Stromal cell of bone marrow (primary cell): ENCODE measurements at regions not wholly inside any gene's neighbourhood (a gene's known extent, or its start where the extent isn't known, plus 50 kb on each side); places are given as distances from the start of the nearest gene placed in this dataset.

ENCODE experiments used
- DNase-seq: peaks from one replicate; pipeline ENCODE4 v3.0.0-alpha.2; 2012; ENCODE audit warnings: low read depth

DNA sequence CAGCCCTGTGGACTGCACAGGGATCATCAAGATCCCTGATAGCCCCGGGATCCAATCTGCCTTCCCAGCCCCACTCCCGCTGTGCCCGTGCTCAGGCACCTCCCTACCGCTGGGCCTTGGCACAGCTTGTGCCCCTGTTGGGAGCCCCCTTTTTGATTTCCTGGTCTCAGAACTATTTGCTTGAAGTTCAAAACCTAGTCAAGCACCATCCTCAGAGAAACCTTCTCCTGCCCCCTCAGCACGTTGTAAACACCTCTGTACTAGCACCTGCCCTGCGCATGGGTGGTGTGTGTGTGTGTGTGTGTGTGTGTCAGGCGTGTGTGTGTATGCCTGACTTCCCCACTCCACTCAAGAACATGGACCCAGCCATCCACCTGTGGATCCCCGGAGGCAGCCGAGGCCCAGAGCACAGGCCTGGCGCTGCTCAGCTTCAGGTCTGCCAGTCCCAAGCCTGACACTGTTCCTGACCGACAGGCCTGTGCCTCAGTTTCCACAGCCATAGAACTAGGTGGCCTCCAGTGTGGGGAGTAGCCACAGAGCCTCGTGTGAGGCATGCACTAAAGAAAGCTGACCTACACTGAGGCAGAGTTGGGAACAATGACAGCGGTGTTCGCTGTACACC, 65.5 kb downstream of the ADRA2C start:
- DNase-seq: no peak

DNA sequence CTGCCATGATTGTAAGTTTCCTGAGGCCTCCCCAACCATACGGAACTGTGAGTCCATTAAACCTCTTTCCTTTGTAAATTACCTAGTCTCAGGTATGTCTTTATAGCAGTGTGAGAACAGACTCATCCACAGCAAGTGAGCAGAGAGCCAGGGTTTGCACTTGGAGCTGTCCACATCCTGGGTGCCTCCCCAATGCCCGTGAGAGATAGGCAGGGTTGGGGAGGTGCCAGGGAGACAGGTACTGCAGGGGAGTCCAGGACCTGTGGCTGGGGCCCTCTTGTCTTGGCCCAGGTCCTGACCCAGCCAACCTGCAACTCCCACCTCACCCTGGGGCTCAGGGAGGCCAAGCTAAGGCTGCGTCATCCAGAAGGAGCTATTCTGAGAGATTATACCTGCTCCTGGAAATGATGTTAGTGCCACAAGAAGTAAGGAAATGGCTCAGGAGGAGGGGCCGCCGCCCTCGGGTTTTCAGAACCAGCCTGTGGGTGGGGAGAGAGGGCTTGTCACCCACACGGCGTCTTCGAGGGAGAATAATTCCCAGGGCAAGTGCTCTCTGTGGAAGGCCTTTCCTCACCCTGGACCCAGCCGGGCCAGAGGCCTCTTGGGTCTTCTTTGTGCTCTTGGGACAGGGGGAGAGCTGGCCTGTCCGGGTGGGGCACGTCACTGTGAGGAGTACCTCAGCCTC, 66.5 kb downstream of the ADRA2C start:
- no peak for DNase-seq

GRCh38 chr4:3833326-3833989, 67.3 kb downstream of the ADRA2C start:
- DNase-seq: no peak

DNA sequence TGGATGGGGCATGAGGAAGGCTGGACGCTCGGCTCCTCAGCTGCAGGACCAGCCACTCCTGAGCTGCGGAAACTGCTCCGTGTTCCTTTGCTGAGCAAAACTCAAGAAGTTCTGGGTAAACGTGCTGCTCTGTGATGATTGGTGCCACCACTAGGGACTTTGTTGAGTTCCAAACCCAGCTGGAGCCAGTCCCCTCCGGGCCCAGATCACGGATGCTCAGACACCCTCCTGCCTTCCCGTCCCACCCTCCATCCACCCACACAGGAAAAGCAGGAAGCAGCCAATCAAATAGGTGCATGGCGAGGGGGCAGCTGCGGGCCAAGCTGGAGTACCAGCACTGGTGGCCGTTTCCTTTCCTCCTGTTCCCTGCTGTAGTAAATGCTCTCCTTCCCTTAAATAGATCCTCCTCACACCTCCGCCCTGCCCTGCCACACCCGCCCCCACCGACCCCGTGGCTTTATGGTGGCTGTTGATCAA, 68.0 kb downstream of the ADRA2C start:
- DNase-seq: no peak

- DNase-seq: no peak
These were observed 68.7 kb downstream of the ADRA2C start for GRCh38 chr4:3834663-3835521.

DNA sequence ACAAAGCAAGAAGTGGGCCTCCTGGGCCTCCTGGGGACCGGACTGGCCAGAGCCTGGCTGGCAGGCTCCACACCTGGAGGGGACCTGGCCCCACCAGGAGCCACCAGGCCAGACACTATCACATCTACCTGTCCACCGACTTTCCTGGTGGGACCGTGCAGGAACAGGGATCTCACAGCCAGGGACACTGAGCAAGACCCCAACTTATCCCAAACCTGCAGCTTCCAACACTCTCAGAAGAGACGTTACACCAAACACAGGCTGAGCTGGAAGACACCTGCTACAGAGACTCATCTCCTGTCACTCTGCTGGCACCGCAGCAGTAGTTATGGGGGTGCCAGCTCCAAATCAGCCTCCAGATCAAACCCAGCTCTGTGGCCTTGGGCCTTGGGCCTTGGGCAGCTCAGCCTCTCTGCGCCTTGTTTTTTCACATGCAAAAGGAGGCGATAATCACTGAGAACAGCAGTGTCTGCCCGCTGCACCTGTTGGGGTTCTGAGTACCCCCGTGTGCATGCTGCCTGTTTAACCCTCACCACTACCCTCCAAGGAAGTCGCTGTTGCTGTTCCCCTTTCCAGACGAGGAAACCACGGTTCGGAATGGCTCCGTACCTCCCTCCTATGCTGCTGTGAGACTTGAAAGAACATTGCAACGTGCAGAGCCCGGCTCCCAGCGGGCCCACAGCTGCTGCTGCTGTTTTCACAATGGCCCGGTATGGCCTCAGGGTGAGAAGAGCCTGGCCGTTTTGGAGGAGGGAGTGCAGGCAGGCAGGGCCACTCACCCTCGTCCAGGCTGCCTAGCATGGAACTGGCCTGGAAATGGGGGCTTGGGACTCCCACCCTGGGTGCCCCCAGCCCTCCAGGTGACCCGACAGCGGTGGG, 69.6 kb downstream of the ADRA2C start:
- DNase-seq: no peak

DNA sequence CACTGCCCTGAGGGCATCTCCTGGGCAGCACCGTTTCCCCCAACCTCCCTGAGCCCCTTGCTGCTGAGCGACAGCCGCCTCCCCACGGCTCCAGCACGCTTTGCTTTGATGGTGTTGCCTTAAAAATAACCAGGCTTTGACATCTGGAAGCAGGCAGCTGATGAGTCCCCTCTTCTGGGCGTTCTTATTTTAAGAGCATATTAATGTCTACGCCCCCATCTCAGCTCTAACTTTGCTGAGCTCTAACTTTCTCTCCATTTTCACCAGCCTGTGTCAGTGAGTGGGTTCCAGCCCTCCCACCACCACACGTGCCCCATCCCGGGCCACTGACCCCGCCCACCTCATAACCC, 70.2 kb downstream of the ADRA2C start:
- no peak for DNase-seq

DNA sequence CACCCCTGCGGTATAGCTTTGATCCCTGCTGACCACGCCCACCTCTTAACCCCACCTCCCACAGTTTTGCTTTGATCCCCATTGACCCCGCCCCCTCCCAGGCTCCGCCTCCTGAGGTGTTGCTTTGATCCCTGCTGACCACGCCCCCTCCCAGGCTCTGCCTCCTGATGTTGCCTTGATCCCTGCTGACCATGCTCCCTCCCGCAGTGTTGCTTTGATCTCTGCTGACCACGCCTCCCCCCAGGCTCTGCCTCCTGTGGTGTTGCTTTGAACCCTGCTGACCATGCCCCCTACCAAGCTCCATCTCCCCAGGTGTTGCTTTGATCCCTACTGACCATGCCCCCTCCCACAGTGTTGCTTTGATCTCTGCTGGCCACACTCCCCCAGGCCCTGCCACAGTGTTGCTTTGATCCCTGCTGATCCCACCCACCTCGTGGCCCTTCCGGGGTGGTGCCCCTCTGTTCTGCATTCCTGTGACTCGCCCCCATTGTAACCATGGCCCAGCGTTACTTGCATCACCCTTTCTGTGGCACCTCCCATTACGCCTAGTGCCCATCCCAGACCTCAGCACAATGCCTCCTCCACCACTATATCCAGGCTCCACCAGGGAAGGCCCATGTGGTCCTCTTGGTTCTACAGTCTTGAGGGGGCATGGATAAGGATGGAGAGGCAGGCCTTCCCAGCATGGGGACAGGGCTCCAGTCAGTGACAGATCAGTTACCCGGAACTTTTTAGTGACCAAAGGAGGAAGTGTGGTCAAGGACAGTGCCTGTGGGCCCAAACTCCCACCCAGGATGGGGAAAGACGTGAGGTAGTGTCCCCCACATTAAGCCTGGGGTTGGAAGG, 70.8 kb downstream of the ADRA2C start:
- DNase-seq: no peak

DNA sequence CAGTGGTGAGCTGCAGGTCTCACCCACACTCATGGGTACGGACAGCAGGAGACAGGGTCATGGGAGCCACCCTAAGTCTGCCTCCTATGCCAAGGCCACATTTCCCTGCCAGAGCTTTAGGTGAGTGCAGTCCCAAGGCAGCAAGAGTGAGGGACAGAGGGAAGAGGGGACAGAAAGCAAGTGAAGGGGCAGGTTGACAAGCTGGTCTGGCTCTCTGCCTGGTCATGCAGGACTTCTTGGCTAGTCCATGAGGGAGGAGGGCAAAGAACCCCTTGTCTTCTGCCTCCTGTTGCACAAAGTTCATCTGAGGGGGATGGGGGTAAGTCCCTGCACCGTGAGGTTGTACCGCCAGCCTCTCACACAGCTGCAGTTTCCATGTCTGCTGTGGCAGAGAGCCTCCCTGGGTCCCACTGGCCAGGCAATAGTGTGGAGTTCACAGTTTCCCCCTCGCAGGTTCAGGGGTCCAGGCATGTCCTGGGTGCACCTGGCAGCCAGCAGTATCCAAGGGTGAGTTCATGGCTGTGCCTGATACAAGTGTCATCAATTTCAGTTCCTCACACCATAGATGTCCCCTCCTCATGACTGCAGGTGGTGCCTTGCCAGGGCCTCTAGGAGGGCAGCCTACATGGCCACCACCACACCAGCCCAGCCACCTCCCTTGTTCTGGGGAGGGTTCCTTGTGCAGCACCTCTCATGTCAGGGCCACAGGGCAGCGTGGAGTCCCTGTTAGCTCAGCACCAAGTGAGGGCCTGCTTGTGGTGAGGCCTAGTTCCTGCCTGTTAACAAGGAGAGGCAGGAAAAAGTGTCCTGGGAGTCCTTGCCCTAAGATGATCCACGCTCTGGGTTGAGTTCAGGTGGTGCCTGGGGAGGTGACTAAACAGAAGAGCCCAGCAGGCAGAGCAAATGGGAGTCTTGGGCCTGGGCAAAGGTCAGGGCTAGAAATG, 72.5 kb downstream of the ADRA2C start:
- no peak for DNase-seq

GRCh38 chr4:3845094-3845743, 79.0 kb downstream of the ADRA2C start:
- DNase-seq: no peak

GRCh38 chr4:3845744-3846429, 79.7 kb downstream of the ADRA2C start:
- no peak for DNase-seq

DNA sequence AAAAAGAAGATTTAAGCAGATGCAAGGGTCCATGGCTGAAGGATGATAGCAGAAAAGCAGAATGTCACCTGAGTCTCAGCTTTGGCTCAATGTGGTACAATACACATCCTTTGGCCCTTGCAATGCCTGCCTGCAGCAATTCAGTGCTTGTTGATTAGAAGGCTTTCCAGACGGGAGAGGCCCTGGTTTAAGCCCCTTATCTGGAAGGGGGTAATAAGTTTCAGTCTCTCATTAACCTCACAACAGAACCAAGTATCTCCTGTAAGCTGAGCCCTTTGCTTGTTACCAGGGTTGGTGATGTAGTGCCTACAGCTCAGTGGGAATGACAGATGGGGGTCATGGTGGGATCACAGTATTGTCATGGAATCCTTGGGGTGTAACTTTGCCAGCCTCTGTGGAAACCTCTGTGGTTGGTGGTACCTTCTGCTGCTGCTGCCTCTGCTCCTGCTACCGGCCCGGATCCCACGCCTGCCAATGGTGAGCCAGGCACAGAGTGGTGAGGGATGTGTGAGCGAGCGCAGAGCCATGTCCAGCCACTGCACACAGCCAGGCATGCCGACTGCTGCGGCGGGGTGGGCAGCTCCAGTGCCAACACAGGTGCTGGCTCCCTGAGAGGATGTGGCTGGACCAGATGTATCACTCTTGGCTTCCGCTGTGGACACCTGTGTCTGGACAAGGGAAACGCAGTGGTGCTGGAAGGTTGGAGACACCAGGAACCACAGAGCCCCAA, 81.2 kb downstream of the ADRA2C start:
- DNase-seq: no peak

DNA sequence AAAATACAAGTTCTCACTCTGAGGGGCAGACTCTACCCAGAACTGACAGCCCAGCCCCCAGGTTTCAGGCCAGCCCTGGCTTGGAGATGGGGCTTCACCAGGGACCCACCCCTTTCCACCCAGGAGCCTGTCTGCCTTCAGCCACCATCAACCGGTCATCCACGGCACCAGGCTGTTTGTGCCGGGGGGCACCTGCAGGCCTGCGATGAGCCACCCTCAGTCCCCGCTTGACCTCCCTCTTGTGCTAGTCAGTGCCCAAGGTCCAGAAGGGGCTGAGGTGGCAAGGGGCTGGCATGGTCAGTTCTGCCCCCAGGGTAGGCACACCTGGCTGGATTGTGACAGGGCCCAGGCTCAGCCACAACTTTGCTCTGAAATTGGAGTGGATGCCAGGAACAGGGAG, 82.1 kb downstream of the ADRA2C start:
- no peak for DNase-seq

DNA sequence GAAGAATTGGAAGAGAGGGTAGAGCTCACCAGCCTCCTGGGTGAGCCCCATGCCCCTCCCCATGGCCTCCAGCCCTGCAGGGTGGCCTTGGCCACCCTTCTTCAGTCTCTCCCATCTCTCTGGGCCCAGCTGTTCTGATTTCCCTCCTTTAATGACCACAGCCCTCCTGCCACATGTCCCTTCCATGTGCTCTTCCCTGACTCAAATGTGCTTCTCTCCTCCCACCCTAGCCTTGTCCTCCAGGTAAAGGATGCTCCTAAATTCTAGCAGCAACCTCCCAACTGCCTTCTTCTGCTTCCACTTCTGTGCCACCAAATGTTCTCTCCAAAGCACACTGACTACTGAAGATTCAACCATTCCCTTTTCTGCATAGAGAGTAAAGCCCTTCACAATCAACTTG, 83.0 kb downstream of the ADRA2C start:
- no peak for DNase-seq

- DNase-seq: no peak
These were observed 83.9 kb downstream of the ADRA2C start for GRCh38 chr4:3850128-3850527.

- no peak for DNase-seq
These were observed 85.0 kb downstream of the ADRA2C start for GRCh38 chr4:3851211-3851610.

- no peak for DNase-seq
These were observed 85.7 kb downstream of the ADRA2C start for GRCh38 chr4:3851881-3852280.

DNA sequence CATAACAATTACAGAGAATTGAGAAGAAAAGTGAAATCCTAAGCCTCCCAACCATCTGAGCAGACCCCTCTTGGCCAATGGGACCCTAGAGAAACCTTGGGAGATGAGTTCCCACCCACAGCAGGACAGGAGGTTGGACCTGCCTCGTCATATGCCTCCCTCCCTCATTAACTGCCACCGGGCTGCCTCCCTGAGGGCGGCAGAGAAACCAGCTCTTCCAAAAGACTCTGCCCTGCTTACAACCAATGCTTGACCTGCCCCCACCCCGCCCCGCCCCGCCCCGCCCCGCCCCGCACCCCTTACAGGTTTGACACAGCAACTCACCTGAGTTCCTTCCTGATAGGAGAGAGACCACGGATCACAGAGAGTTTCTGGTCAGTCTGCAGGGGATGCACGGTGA, 86.1 kb downstream of the ADRA2C start:
- no peak for DNase-seq
